HG02571 (cell line): ENCODE measurements at regions not wholly inside any gene's neighbourhood (a gene's known extent, or its start where the extent isn't known, plus 50 kb on each side); places are given as distances from the start of the nearest gene placed in this dataset.
"Not testable (repeated sequence)": the region's sequence is repeated elsewhere in the genome, so short reads cannot be mapped to it uniquely, and the experiment has no call there.

Experiments
- ATAC-seq: cut with Tn5 transposase; IDR thresholded peaks from one replicate; pipeline ENCODE4 v1.9.1; 2021; ENCODE audit warnings: mild to moderate bottlenecking, moderate library complexity; ENCODE audit not compliant: unreplicated experiment

- ATAC-seq, result no peak
Observed at GRCh38 chr4:110424144-110424543, 51.8 kb upstream of the ENPEP start.

- ATAC-seq, result no peak
Observed at GRCh38 chr4:110418641-110419040, 57.3 kb upstream of the ENPEP start.

- ATAC-seq, result no peak
Observed at GRCh38 chr4:110417136-110417535, 58.8 kb upstream of the ENPEP start.

- no peak for ATAC-seq
Observed at GRCh38 chr4:110415478-110415877, 60.5 kb upstream of the ENPEP start.

GRCh38 chr4:110415041-110415440 lies 60.9 kb upstream of the ENPEP start:
- ATAC-seq, result no peak

- no peak for ATAC-seq
Observed at GRCh38 chr4:110414561-110414920, 61.4 kb upstream of the ENPEP start.

- ATAC-seq, result not testable (repeated sequence)
Observed at GRCh38 chr4:110413807-110414560, 62.0 kb upstream of the ENPEP start.

GRCh38 chr4:110412354-110413065 lies 63.4 kb upstream of the ENPEP start:
- ATAC-seq, result no peak

- no peak for ATAC-seq
Observed at GRCh38 chr4:110411574-110412011, 64.4 kb upstream of the ENPEP start.

GRCh38 chr4:110410853-110411573 lies 64.9 kb upstream of the ENPEP start:
- not testable (repeated sequence) for ATAC-seq

- ATAC-seq, result no peak
Observed at GRCh38 chr4:110400086-110400485, 75.9 kb upstream of the ENPEP start.

- ATAC-seq, result not testable (repeated sequence)
Observed at GRCh38 chr4:110399046-110399445, 76.9 kb upstream of the ENPEP start.

- no peak for ATAC-seq
Observed at GRCh38 chr4:110396963-110397362, 79.0 kb upstream of the ENPEP start.

- no peak for ATAC-seq
Observed at GRCh38 chr4:110395421-110395820, 80.5 kb upstream of the ENPEP start.

GRCh38 chr4:110394871-110395270 lies 81.1 kb upstream of the ENPEP start:
- no peak for ATAC-seq

GRCh38 chr4:110381784-110382183 lies 94.2 kb upstream of the ENPEP start:
- no peak for ATAC-seq

GRCh38 chr4:110372485-110372884 lies 103.5 kb upstream of the ENPEP start:
- no peak for ATAC-seq

- ATAC-seq, result no peak
Observed at GRCh38 chr4:110371016-110371770, 104.8 kb upstream of the ENPEP start.

- ATAC-seq, result no peak
Observed at GRCh38 chr4:110368409-110368808, 107.5 kb upstream of the ENPEP start.

GRCh38 chr4:110367156-110367555 lies 108.8 kb upstream of the ENPEP start:
- no peak for ATAC-seq

- ATAC-seq, result no peak
Observed at GRCh38 chr4:110365761-110366160, 110.2 kb upstream of the ENPEP start.
